MCF 10A (cell line): ENCODE measurements at regions not wholly inside any gene's neighbourhood (a gene's known extent, or its start where the extent isn't known, plus 50 kb on each side); places are given as distances from the start of the nearest gene placed in this dataset.

Experiments
- BruUV-seq: library from RNA; stranded (reverse); fragments of 400-500 nt; replicated peaks from 2 replicates; lab custom pipeline; 2021; lab: Mats Ljungman, UMichigan
- CTCF ChIA-PET: fragments of 300-600 bp; sonication (Branson Sonifier 250); formaldehyde crosslinking; extraction: SDS; loops from one replicate; lab custom pipeline; 2021; ENCODE audit warnings: antibody characterized with exemption, inconsistent platforms; lab: Yijun Ruan, JAX
- POLR2A ChIA-PET: fragments of 300-600, 350-650 bp; sonication (Branson Sonifier 250); formaldehyde crosslinking; extraction: SDS; loops from one replicate; lab custom pipeline; 2020; ENCODE audit warnings: antibody characterized with exemption, inconsistent platforms; lab: Yijun Ruan, JAX
- DNase-seq: peaks from one replicate; pipeline ENCODE4 v3.0.0-alpha.2; 2018; ENCODE audit not compliant: unreplicated experiment
- H3K27ac Mint-ChIP-seq: one replicate; pipeline ENCODE4 v1.8.0; 2022; ENCODE audit warnings: mild to moderate bottlenecking, low read depth, mixed read lengths; ENCODE audit not compliant: unreplicated experiment
- H3K27me3 Mint-ChIP-seq: one replicate; pipeline ENCODE4 v1.8.0; 2022; ENCODE audit warnings: mixed read lengths; ENCODE audit not compliant: insufficient read depth, unreplicated experiment
- H3K36me3 Mint-ChIP-seq: one replicate; pipeline ENCODE4 v1.8.0; 2022; ENCODE audit warnings: mild to moderate bottlenecking, moderate library complexity, mixed read lengths; ENCODE audit not compliant: insufficient read depth, unreplicated experiment
- H3K4me1 Mint-ChIP-seq: one replicate; pipeline ENCODE4 v1.8.0; 2022; ENCODE audit warnings: mixed read lengths; ENCODE audit not compliant: insufficient read depth, unreplicated experiment
- H3K4me3 Mint-ChIP-seq: one replicate; pipeline ENCODE4 v1.8.0; 2022; ENCODE audit warnings: mild to moderate bottlenecking, moderate library complexity, mixed read lengths; ENCODE audit not compliant: unreplicated experiment
- H3K9me3 Mint-ChIP-seq: one replicate; pipeline ENCODE4 v1.8.0; 2022; ENCODE audit warnings: mixed read lengths; ENCODE audit not compliant: unreplicated experiment
- CTCF ChIP-seq: fragments of 200-600 bp; IDR thresholded peaks from one replicate; pipeline ENCODE4 v1.8.0; 2022; ENCODE audit warnings: antibody characterized with exemption, mild to moderate bottlenecking; ENCODE audit not compliant: unreplicated experiment
- intact Hi-C: fragments of 100-400 bp; cut with micrococcal nuclease; formaldehyde crosslinking; loops from 2 replicates; pipeline ENCODE4 v1.14.1; 2022

- peak overlapping the region; percentile 88 for H3K27ac Mint-ChIP-seq
- POLR2A ChIA-PET: interaction anchor here (0.6 to 4.0 kb wide), 19 partner anchors 9 to 528 kb away, joined by 3 to 40 read pairs (median 4); partner anchors contain the start of genes IVNS1ABP and SWT1
- intact Hi-C loops: loop anchor here (5.0 kb wide), 1 partner anchor 329 kb away; the partner anchor contains the start of gene IVNS1ABP
- DNase-seq: peak; percentile 99
- H3K36me3 Mint-ChIP-seq: no peaks in the 10 kb centered on the region
- no peaks in the 10 kb centered on the region for H3K27me3 Mint-ChIP-seq
- peak overlapping the region; percentile 68 for H3K4me3 Mint-ChIP-seq
- peaks cover 29% of the 10 kb centered on the region for H3K4me1 Mint-ChIP-seq
- CTCF ChIA-PET: interaction anchor here (0.7 to 8.7 kb wide), 11 partner anchors 11 to 444 kb away, joined by 3 to 67 read pairs (median 4); partner anchors contain the start of gene IVNS1ABP
- TF ChIP-seq CTCF: no peak
- BruUV-seq: no TSS peak
- no peaks in the 10 kb centered on the region for H3K9me3 Mint-ChIP-seq
Observed at GRCh38 chr1:185646202-185646683, 87.9 kb upstream of the HMCN1 start.

GRCh38 chr1:185645686-185646085, 88.5 kb upstream of the HMCN1 start:
- intact Hi-C loops: loop anchor here (5.0 kb wide), 1 partner anchor 328 kb away; the partner anchor contains the start of gene IVNS1ABP
- no TSS peak for BruUV-seq
- no peak for TF ChIP-seq CTCF
- H3K9me3 Mint-ChIP-seq: peaks cover 2% of the 10 kb centered on the region
- DNase-seq: no peak
- ChIA-PET POLR2A (interaction anchor here (0.6 to 4.0 kb wide), 12 partner anchors 10 to 529 kb away, joined by 3 to 40 read pairs (median 5); partner anchors contain the start of genes IVNS1ABP and SWT1), CTCF (interaction anchor here (0.6 to 8.7 kb wide), 11 partner anchors 9 to 329 kb away, joined by 3 to 67 read pairs (median 4); partner anchors contain the start of gene IVNS1ABP)
- no peak overlapping the region for H3K4me3 Mint-ChIP-seq
- no peaks in the 10 kb centered on the region for H3K36me3 Mint-ChIP-seq
- H3K27ac Mint-ChIP-seq: peak overlapping the region; percentile 88
- H3K4me1 Mint-ChIP-seq: peaks cover 29% of the 10 kb centered on the region
- H3K27me3 Mint-ChIP-seq: no peaks in the 10 kb centered on the region

GRCh38 chr1:185645162-185645640, 89.0 kb upstream of the HMCN1 start:
- Mint-ChIP-seq H3K27ac (peak overlapping the region; percentile 88), H3K27me3 (no peaks in the 10 kb centered on the region), H3K36me3 (no peaks in the 10 kb centered on the region), H3K4me1 (peaks cover 29% of the 10 kb centered on the region), H3K9me3 (peaks cover 6% of the 10 kb centered on the region), H3K4me3 (no peak overlapping the region)
- TF ChIP-seq CTCF: no peak
- POLR2A ChIA-PET: interaction anchor here (1.1 to 4.0 kb wide), 7 partner anchors 9 to 529 kb away, joined by 3 to 40 read pairs (median 5); partner anchors contain the start of gene IVNS1ABP
- CTCF ChIA-PET: interaction anchor here (0.6 to 8.7 kb wide), 8 partner anchors 9 to 328 kb away, joined by 3 to 67 read pairs (median 4); partner anchors contain the start of gene IVNS1ABP
- no TSS peak for BruUV-seq
- DNase-seq: no peak
- intact Hi-C loops: loop anchor here (5.0 kb wide), 1 partner anchor 328 kb away; the partner anchor contains the start of gene IVNS1ABP

GRCh38 chr1:185644531-185644930, 89.7 kb upstream of the HMCN1 start:
- peaks cover 8% of the 10 kb centered on the region for H3K9me3 Mint-ChIP-seq
- no peak overlapping the region for H3K4me3 Mint-ChIP-seq
- intact Hi-C loops: no loop called here
- no peaks in the 10 kb centered on the region for H3K36me3 Mint-ChIP-seq
- H3K27me3 Mint-ChIP-seq: no peaks in the 10 kb centered on the region
- POLR2A ChIA-PET: interaction anchor here (4.0 kb wide), 1 partner anchor 12 kb away, joined by 24 read pairs; no protein-coding TSS in a partner anchor
- CTCF ChIA-PET: interaction anchor here (1.4 kb wide), 1 partner anchor 25 kb away, joined by 4 read pairs; no protein-coding TSS in a partner anchor
- TF ChIP-seq CTCF: no peak
- H3K4me1 Mint-ChIP-seq: peaks cover 29% of the 10 kb centered on the region
- DNase-seq: peak; percentile 60
- peak overlapping the region; percentile 88 for H3K27ac Mint-ChIP-seq
- no TSS peak for BruUV-seq
